H4 (cell line): ENCODE measurements at regions not wholly inside any gene's neighbourhood (a gene's known extent, or its start where the extent isn't known, plus 50 kb on each side); places are given as distances from the start of the nearest gene placed in this dataset.

Experiments used
- DNase-seq: peaks from one replicate; pipeline ENCODE4 v3.0.0-alpha.2; 2015; ENCODE audit warnings: low spot score

GRCh38 chr2:12416600-12416999 is 300.1 kb upstream of the TRIB2 start:
- DNase-seq, result peak; percentile 13

- no peak for DNase-seq
These were observed 298.9 kb upstream of the TRIB2 start for GRCh38 chr2:12417786-12418185.

- no peak for DNase-seq
These were observed 296.9 kb upstream of the TRIB2 start for GRCh38 chr2:12419803-12420202.

GRCh38 chr2:12421046-12421445 is 295.7 kb upstream of the TRIB2 start:
- DNase-seq, result no peak

- DNase-seq, result no peak
These were observed 292.5 kb upstream of the TRIB2 start for GRCh38 chr2:12424219-12424618.

GRCh38 chr2:12424809-12425208 is 291.9 kb upstream of the TRIB2 start:
- no peak for DNase-seq

- DNase-seq, result peak; percentile 64
These were observed 288.4 kb upstream of the TRIB2 start for GRCh38 chr2:12428324-12428723.

- peak; percentile 2 for DNase-seq
These were observed 287.9 kb upstream of the TRIB2 start for GRCh38 chr2:12428786-12429185.

- DNase-seq, result no peak
These were observed 286.8 kb upstream of the TRIB2 start for GRCh38 chr2:12429779-12430406.

GRCh38 chr2:12430407-12431133 is 286.2 kb upstream of the TRIB2 start:
- DNase-seq, result no peak

GRCh38 chr2:12432985-12433625 is 283.6 kb upstream of the TRIB2 start:
- DNase-seq, result no peak

- no peak for DNase-seq
These were observed 283.1 kb upstream of the TRIB2 start for GRCh38 chr2:12433626-12433990.

GRCh38 chr2:12434630-12435098 is 282.1 kb upstream of the TRIB2 start:
- no peak for DNase-seq

GRCh38 chr2:12435430-12436222 is 281.1 kb upstream of the TRIB2 start:
- no peak for DNase-seq

GRCh38 chr2:12436483-12436882 is 280.3 kb upstream of the TRIB2 start:
- no peak for DNase-seq

GRCh38 chr2:12436935-12437561 is 279.7 kb upstream of the TRIB2 start:
- no peak for DNase-seq

- no peak for DNase-seq
These were observed 276.0 kb upstream of the TRIB2 start for GRCh38 chr2:12440731-12441130.

GRCh38 chr2:12441750-12442475 is 274.8 kb upstream of the TRIB2 start:
- DNase-seq, result no peak

GRCh38 chr2:12442476-12442847 is 274.3 kb upstream of the TRIB2 start:
- DNase-seq, result no peak

- no peak for DNase-seq
These were observed 267.8 kb upstream of the TRIB2 start for GRCh38 chr2:12448846-12449505.

GRCh38 chr2:12451726-12452125 is 265.0 kb upstream of the TRIB2 start:
- DNase-seq, result no peak
